RPMI8226 (cell line): ENCODE measurements at regions not wholly inside any gene's neighbourhood (a gene's known extent, or its start where the extent isn't known, plus 50 kb on each side); places are given as distances from the start of the nearest gene placed in this dataset.
"Not testable (repeated sequence)": the region's sequence is repeated elsewhere in the genome, so short reads cannot be mapped to it uniquely, and the experiment has no call there.

ENCODE experiments used
- DNase-seq: peaks from one replicate; pipeline ENCODE4 v3.0.0-alpha.2; 2015

DNA sequence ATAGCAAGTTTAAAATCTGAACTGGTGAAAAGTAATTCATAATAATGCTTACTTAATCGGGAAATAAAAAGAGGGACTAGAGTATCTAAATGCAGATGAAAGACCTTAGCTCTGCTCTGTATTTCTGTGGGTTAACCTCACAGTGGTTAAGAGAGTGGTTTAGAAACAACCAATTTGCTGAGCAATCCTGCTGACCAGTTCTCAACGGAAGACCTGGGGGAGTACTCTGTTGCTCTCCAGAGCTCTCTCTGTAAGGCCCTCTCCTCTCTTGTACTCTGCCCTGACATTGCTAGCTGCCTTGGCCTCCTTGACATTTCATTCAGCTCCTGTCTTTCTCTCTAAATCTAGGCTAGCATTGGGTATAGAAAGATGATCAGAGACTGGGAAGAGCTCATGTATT lies 1186.6 kb upstream of the SEMA6A start:
- DNase-seq = no peak

DNA sequence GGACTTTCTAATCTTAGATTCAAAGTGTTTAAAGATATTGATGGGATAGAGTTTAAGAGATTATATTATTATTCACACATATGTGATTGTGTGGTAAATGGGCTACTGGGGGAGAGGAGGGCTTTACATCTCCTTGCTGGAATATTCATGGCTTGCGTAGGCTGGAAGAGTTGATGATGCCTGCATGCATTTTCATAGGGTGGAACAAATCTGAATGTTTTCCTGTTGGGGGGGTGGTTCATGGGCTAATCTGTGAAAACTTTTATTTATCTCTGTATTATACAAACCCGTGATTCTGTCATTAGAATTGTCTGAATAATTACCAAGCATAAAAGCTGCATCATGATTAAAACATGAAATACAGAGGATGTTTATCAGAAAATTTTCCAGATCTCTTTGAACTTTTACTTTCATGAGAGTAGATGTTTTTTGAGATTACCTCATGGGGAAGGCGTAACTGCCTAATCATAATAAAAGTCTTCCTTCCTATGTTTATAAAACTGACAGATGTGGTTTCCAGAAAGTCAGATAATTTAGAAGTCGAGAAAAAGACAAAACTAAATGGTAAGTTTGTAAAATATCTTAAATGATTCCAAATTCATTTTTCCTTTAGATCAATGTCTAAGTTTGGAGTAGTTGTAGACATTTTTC lies 1185.4 kb upstream of the SEMA6A start:
- no peak for DNase-seq

GRCh38 chr5:117752403-117752802 lies 1177.8 kb upstream of the SEMA6A start:
- DNase-seq = no peak

GRCh38 chr5:117748336-117748735 lies 1173.7 kb upstream of the SEMA6A start:
- DNase-seq = no peak

- DNase-seq = no peak
Observed at GRCh38 chr5:117743337-117743736, 1168.7 kb upstream of the SEMA6A start.

- DNase-seq = no peak
Observed at GRCh38 chr5:117741655-117742206, 1167.1 kb upstream of the SEMA6A start.

DNA sequence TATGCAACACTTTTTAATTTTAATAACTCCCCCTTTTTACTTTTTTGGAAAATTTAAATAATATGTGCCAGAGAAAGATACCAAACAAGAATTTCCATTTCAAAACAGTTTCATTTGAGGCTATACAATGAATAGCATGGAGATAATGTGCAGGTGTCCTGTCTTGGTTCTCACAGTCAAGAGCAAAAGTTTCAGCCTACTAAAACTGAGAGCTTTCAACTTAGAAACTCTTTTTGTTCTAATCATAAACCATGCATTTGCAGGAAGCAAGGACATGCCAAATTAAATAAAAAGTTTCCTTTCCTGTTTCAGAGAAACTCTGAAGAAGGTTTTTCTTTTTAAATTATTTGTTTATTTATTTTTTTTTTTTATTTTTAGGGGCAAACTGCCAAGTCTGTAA lies 1165.6 kb upstream of the SEMA6A start:
- DNase-seq = no peak

- DNase-seq = no peak
Observed at GRCh38 chr5:117738571-117738970, 1163.9 kb upstream of the SEMA6A start.

DNA sequence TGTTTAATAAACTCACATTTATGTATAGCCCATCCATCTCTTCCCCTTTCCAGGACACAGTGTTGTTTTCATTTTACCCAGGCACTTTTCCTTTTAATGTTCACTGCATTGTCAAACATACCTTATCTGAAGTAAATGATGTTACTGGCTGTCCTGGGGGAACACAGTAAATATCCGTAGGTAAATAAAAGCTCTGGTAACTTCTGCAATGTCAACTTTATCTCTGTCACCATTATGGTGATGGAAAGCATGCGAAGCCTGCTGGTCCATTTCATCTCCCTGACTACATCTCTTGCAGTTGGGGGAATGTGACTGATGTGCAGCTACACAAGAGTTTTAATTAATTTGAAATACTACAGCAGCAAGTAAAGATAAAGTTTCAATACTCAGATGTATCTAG lies 1162.1 kb upstream of the SEMA6A start:
- no peak for DNase-seq

DNA sequence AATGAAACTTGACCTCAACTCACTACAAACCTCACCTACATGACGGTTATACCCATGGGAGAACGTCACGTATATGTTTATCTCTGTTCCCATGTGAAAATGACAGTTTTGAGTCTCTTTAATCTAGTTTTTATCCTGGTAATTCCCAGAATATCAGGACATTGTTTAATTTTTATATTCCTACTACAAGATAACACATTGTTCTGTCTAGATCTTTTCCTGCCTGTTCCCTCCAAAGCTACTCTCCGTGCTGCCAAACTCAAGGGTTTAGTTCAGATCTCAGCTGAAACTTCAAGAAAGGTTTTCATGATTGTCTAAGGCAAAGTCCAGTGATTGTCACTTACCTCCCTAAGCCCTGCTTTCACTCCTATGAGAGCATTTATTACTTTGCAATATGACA lies 1159.4 kb upstream of the SEMA6A start:
- no peak for DNase-seq

GRCh38 chr5:117733051-117733450 lies 1158.4 kb upstream of the SEMA6A start:
- DNase-seq = no peak

GRCh38 chr5:117732264-117732663 lies 1157.6 kb upstream of the SEMA6A start:
- no peak for DNase-seq

- no peak for DNase-seq
Observed at GRCh38 chr5:117731446-117731845, 1156.8 kb upstream of the SEMA6A start.

DNA sequence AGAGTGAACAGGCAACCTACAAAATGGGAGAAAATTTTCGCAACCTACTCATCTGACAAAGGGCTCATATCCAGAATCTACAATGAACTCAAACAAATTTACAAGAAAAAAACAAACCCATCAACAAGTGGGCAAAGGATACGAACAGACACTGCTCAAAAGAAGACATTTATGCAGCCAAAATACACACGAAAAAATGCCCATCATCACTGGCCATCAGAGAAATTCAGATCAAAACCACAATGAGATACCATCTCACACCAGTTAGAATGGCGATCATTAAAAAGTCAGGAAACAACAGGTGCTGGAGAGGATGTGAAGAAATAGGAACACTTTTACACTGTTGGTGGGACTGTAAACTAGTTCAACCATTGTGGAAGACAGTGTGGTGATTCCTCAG lies 1146.2 kb upstream of the SEMA6A start:
- DNase-seq = not testable (repeated sequence)

DNA sequence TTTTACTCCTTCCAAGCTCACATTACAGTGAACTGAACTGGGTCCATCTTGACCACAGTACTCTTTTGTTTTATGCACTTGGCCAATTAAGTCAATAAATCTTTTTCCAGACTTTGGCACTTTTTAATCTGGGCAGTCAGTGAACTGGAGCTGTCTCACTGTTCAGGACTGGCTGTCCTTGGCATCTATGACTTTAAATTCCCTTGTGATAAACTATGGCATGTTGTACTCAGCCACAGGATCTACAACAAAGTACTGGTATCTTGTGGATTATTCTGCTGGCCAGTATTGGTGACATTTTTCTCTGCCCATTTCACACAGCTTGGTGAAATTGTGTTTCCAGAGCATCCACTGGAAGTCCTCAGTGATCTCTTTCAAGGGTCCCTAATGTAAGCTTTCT lies 1144.8 kb upstream of the SEMA6A start:
- DNase-seq = no peak

DNA sequence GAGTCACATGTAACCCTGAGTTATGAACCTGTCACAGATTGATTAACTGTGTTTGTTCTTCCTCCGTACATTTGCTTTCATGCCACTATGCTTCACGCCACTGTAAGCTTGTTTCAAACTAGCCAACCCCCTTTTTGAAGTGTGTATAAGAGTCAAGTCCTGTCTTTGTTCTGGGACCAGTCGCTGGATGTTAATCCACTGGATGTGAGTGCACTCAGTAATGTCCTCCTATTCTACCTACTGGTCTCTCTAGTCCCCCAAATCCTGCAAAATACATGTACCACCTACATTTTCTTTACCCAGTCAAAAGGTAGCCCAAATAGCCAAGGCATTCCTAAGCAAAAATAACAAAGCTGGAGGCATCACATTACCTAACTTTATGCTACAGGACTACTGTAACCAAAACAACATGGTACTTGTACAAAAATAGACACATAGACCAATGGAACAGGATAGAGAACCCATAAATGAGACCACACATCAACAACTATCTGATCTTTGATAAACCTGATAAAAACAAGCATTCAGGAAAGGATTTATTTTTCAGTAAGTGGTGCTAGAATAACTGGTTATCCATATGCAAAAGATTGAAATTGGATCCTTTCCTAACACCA lies 1139.1 kb upstream of the SEMA6A start:
- no peak for DNase-seq

DNA sequence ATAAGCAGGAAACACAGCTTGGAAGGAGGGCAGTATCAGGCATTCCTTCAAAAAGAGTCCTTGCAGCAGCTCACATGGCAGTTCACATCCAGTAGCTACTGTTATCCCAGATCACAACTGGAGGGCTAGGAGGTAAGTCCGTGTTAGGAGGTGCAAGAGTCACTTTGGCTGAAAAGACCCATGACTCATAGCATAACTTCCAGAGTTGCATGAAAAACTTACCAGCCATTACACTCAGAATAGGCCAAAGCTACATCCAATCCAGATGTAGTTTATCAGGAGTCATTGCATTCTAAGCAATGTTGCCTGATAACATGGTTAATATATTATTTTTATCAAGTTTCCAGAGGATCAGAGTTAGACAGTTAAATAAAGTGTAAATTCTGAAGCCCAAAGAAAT lies 1126.4 kb upstream of the SEMA6A start:
- no peak for DNase-seq

GRCh38 chr5:117692606-117693005 lies 1118.0 kb upstream of the SEMA6A start:
- no peak for DNase-seq

GRCh38 chr5:117691081-117691870 lies 1116.7 kb upstream of the SEMA6A start:
- no peak for DNase-seq

- DNase-seq = no peak
Observed at GRCh38 chr5:117690612-117691011, 1116.0 kb upstream of the SEMA6A start.

DNA sequence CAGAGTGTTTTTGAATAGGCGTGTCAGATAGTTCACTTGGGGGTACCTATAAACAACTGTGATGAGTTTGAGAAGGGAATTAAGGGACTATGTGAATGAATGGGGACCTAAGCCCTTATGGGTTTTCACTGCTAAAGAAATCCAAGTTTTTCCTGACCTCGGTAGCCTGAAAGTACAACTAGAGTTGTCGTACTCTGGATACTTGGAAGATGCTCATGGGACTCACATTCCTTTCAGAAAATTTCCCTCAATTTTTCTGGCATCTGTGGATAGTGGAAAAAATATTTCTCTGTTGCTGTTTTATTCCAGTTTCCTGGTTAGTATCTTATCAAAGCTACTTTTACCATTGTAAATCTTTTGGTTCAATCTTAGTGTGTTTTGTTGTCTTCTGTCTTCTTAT lies 1112.3 kb upstream of the SEMA6A start:
- no peak for DNase-seq

DNA sequence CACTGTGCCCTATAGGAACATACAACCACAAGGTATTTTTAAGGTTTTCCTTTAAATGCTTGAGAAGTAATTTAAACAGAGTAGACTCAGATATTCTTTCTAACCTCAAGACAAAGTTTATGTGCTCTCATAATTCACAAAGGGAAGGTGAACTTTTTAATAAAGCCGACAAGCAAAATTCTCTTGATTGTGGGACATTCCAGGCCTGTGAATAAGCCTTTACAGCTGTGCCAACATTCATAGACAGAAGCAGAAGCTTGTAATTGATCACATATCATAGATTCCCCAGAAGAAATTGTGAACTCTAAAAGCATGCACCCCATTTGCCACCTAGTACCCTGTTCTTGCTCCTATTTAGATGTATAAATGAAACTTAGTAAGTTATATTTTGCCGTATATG lies 1107.8 kb upstream of the SEMA6A start:
- no peak for DNase-seq

DNA sequence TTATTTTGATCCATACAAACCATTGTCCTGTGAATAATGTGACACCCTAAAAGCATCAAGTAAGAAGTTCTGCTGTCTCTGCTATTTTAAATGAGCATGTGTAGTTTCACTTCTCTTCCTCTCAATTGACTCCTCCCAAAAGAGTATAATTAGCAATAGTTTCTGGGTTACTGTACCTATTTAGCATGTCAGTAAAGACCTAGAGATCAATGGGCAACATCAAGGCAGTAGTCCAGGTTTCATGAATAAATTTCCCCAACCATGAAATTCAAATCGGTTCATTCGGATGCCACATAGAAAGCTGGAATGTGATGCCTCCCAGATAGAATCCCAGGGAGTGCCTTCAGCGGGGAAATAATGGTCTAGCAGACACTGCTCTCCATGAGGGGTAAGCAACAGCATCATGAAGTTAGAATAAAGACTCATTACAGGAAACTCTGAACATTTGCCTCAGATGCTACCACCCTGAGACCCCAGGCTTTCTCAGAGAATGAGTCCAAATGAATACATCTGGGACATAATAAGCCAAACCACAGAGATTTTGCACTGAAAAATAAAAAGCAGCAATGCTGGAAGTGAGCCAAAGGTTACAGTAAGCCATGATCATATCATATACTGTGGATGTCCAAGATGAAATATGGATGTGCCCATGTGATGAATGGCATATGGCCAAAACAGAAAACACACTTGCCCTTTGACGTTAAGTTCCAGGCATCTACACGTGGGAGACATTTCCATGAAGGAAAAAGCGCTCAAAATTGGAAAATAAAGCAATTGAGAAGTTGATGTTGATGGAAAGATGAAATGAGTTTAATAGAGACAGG lies 1107.0 kb upstream of the SEMA6A start:
- peak; percentile 67 for DNase-seq
